SIG-M5 treated with dmso at 0.1 percent for 504 hours (cell line): ENCODE measurements at regions not wholly inside any gene's neighbourhood (a gene's known extent, or its start where the extent isn't known, plus 50 kb on each side); places are given as distances from the start of the nearest gene placed in this dataset.

ENCODE experiments used
- DNase-seq: peaks from one replicate; lab custom pipeline; 2025; ENCODE audit not compliant: unreplicated experiment; lab: John Stamatoyannopoulos, UW

DNA sequence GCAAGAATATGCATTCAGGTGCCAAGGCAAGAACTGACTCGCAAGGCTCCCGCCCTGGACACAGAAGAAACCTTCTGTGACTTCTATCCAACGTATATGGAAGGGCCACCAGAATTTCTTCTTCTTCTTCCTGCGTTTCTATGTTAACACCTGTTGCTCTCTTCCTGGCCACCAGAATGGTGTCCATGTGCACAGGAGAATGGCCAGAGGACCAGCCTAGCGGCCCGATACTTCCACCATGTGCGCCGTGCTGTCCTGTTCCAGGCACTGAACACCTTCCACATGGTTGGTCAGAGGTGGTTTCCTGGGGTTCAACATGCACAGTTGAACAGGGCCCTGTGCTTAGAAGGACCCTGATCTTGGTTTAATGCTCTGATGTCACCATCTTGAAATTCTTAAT is 455.8 kb downstream of the BCL11B start:
- no peak for DNase-seq

DNA sequence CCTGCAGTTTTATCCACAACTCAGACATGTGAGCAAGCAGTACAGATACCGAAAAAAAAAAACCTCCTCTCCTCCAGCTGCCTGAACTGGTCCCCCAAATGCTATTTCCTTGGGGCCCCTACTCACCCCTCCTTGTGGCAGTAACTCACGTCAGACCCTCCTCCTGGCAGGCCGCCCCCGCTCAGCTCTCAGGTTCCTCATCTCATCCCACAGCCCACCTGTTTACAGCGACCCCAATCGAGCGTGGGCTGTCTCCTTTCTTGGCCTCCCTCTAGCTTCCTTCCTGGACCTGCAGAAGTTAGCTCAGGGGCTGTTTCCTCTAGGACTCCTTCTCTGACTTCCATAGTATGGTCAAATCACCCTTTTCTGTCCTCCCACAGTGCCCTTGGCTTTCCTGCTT is 455.3 kb downstream of the BCL11B start:
- DNase-seq = no peak

DNA sequence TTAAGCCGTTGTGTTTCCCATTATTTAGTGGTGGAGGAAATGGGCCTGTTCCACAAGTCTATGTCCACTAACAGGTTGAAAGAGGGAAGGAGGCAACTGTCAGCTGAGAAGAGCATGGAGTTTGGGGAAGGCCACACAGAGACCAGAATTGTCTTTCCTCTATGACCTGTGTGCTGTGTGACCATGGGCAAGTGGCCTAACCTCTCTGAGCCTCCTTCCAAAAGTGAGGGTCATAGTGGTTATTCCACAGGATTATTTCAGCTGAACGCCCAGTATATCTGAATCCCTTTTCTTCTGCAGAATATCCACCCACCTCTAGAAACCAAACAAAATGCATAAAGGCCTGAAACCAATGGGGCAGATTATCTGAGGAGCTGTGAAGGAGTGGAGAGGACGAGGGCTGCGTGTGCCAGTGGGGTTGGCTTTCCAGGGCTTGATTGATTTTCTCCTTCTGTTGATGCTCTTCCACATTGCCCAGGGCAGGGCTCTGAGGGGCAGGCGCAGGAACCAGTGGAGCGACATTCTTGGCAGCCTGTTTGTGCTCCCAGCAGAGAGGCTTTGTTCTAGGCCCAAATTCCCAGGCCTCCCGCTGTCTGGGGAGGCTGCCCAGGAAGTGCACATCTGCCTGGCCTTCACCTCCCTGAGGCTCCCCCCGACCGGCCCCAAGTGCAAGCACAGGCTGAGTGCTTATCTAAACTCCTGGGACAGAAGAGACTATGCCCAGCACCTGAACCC is 452.7 kb downstream of the BCL11B start:
- peak; percentile 40 for DNase-seq

DNA sequence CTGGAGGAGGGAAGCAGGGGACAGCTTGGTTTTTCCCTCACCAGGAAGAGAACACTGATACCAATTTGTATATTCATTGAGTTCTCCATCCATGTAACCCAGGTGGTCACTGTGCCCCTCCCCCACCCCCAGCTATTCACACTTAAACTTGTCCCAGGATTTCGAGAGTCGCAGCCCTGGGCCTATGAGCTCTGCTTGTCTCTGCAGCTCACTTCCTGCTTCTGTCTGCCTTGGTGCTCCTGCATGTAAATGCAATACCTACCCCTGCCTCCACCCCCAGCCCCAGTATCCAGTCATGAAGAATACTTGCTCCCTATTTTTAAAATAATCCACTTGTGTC is 452.2 kb downstream of the BCL11B start:
- DNase-seq = no peak

DNA sequence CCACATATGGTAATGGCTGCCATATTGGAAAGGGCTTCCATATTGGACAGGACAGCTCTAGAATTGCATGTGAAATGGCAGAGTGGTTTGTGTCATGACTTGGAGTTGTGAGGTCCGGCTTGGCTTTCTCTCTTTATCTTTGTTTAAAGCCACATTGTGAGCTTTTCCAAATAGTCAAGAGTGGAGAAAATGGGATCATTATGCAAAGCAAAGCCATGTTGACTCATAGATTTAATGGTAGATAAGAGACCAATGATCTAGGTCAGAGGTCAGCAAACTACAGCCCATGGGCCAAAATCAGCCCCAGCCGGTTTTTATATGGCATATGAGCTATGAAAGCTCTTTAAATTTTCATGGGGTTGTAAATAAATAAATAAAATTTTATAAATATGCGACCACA is 449.1 kb downstream of the BCL11B start:
- no peak for DNase-seq

DNA sequence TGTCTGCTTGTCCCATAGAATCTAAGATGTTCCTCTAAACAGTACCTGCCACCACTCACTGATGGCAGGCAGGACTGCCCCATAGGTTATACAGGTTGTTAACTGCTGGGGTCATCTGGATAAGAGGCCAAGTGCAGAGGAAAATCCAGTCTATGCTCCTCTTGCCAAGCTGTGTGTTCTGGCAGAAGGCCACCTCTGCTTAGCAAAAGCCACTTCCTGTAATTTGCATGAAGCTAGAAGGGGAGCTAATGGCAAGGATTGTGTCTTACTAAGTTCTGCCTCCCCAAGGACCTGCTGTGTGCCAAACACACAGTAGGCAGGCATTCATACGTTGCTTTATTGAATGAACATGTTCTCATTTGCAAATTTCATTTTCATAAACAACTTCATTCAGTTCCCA is 445.4 kb downstream of the BCL11B start:
- no peak for DNase-seq

DNA sequence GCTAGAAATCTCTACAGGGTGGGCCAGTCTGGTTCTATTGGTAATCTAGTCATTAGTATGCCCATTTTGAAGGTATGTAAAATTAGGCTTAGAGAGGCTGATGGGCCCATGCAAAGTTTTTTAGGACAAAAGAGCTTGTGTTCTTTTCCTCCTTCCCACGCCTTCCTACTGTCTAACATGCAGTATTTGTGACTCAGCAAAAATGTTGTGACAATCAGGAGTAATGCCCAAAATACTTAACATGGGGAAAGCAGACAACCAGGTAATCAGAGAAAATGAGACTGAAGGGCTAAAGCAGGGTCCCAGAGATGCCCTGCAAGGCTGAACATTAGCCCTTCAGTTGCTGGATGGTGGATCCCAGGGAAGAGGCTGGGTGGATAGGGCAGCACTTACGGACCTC is 437.9 kb downstream of the BCL11B start:
- DNase-seq = no peak

DNA sequence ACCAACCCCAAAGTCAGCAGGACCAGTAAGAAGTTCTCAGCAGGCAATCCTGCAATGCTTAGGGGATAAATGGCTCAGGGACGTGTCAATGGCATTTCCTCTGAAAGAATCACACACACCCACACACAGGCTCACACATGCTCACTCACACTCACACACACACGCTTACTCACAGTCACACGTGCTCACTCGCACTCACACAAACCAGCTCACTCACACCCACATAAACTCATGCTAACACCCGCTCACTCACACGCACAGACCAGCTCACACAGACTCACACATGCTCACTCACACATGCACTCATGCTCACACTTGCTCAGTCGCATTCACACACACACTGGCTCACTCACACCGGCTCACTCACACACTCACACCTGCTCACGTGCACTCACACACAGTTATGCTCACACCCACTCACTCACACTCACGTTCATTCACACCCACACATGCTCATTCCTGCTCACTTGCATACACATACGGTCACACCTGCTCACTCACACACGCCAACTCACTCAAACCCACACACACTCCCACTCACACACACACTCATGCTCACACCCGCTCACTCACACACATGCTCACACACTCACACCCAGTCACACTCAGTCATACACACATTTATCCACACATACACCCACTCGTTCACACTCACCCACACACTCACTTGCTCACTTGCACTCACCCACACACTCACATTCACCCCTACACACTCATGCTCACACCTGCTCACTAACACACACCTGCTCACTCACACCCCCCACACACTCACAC is 436.8 kb downstream of the BCL11B start:
- no peak for DNase-seq

DNA sequence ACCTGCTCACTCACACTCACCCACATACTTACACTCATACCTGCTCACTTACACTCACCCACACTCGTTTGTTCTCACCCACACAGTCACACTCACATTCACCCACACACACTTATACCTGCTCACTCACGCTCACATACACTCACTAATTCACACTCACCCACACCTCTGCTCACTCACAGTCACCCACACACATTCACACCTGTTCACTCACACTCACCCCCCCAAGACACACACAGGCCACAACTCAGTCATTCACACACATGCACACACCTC is 436.2 kb downstream of the BCL11B start:
- no peak for DNase-seq

DNA sequence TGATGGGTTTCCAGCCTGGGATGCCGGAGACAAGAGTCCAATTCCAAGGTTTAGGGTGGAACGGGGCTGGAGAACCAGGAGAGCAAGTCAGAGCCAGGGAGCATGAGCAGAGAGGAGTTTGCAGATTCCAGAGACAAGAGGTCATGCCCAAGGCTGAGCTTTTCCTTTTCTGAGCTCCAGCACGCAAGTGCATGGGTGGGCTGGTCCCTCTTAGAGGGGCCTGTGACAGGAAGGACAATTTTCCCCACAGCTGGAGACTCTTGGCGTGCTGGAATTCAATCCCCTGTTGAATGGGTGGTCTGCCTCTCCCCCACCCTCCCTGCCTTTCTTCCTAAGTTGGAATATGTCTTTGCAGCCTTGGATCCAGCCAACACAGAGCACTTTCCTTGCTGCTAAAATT is 431.9 kb downstream of the BCL11B start:
- no peak for DNase-seq

DNA sequence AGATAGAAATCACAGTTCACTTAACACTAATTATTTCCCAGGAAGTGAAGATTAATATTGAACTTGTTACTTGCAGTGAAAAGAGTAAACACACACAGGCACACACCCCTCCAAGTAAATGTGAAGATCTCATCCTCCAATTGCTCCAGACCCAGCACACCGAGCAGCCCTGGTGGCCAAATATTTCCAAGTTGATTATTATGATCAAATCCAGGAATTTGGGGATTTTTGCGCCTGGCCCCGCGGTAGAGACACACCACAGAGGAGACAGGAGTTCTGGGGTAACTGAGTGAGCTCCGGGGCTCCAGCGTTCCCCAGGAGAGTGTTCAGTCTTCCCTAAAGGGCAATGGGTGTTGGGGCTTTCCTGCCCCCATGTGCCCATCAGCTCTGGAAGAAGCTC is 431.5 kb downstream of the BCL11B start:
- no peak for DNase-seq

DNA sequence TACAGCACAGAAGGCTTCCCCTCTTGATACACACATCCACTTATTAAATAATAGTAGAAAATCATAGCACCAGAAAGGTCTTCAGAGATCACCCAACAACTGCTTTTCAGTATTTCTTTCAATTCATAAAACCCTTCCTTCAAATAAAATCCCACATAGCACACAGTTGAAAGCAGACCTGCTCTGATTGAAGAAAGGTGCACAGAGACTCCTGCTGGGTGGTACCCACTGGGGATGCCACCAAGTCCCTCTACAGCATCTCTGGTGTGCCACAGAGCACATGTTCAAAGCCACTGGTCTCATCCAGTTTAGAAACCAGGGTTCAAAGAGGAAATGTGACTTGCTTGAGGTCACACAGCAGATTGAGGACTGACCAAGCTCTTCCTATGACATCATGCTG is 427.5 kb downstream of the BCL11B start:
- DNase-seq = no peak

DNA sequence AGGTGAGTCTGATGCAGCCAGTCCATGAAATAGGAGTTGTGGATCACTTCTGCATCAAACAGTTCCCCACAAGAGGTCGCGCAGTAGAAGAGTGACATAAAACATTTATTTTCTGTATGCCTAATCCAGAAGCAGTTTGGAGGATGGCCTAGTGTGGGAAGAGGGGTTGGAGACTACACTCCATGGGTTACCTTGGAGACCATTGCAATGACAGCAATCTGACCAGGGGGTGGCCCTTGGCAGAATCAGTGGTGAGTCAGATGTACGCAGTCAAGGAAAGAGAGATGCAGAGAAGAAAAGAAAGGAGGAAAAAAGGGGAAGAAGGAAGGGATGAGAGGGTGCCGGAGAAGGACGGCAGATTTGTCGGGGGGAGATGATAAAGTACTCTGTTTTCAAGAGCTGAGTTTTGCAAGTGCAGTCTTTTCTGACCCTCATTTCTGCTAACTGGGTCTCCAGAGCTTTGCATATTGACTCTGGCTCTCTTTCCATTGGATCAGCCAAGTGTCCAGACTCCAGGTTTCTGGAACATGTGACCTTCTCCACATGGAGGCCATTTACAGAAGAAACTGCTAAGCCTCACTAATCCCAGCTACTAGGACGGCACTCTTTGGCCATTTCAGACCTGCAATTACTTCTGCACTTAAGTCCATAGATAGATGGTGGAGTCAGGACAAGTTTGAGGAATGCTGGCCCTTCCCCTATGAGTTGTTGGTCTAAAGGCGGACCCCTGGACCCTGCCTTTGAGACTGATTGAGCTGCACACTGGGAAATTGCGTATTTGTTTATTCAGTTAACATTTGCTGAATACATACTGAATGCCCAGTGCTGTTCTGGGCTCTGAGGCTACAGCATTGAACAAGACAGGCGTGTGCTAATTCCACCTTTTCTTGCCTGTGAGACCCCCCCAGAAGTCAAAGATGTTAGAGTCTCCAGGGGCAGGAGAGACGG is 424.2 kb downstream of the BCL11B start:
- no peak for DNase-seq

DNA sequence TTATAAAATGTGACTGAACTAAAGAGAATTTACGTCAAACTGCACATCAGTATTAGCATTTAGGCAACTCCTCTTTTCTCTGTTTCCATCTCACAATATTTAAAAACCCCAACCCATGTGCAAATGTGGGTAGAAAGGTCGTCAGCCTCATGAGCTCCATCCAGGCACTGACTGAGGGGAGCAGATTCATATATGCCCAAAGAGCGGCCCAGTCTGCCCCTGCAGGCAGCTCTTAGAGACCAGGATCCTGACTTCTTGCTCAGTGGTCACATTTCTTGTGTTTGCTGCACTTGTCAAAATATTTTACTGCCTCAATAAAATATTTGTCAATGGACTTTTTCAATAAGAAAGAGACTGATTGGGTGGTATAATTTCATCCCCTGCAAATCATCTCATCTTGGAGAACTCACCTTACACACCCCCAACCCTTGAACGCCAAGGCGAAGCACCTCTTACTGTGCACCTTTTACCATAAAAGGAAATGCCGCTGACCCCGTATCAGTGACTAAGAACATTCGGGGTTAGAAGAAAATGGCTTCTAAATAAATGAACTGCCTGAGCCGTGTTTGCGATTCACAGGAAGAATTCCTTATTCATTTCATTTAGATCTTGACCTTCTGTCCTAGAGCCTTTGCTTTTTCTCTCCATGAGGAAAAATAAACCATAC is 418.8 kb downstream of the BCL11B start:
- DNase-seq = no peak

DNA sequence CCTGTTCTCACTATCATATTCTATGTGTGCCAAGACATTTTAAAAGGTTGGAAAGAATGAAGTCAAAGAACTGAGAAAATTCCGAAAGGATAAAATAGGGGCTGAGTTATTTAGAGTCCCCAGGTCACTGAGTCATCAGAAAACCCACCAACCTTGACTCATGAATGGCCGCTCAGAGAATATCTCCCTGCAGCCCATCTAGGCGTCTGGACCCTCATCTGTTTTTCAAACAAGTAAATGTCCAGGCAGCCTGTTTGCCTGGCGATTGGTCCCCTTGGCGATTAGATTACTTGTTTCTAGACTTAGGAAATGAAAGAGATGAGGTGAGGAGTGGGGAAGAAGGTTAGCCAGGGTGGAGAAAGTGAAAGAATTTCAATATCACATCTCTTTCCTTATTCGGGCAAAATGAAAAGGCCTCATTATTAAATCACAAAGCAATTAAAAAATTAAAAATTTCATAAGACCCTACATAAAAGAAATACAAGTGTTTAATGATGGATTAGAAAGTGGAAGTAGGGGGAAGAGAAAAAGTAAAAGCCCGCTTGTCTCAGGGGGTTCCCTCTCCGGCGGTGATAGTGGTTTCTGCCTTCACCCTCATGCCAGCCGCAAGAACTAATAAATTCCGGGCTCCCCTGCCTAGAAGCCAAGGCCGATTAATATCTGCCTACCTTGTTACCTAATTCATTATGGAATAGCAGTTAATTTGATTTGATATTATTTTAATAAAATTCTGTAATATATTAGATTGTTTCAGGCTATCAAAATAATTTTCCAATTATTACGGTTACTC is 415.9 kb downstream of the BCL11B start:
- DNase-seq = no peak

DNA sequence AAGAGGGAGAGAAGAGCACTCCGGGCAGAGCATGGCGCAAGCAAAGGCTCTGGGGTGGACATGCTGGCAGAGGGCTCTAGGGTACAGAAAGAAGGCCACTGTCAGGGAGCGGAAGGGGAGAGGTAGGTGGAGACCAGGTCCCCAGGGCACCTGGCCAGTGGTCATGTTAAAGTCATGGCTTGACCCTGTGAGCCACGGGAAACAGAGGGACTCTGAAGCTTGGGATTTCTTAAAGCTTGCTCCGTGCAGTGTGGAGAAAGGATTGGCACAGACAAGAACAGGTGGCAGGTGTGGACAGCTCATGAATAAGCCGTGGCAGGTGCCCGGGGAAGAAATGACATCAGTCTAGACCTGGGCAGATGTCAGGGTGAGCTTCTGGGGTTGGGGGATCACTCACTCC is 413.8 kb downstream of the BCL11B start:
- DNase-seq = no peak

DNA sequence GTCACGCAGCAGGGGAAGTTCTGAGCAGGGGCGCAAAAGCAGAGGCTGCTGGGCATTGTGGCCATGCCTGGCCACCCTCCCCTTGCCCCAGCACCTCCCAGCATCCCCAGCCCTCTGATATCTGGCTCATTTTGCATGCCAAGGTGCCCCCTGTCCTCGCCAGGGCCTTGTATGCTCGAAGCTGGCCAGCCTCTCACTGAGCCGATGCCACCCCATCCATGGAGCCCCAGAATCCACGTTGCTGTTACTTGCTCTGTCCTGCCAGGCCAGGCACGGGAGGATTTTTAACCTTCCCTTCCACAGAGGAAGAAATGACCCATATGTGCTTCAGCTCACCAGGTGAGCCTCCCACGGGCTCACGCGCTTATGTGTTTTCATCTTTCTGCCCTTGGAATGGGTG is 413.4 kb downstream of the BCL11B start:
- no peak for DNase-seq

DNA sequence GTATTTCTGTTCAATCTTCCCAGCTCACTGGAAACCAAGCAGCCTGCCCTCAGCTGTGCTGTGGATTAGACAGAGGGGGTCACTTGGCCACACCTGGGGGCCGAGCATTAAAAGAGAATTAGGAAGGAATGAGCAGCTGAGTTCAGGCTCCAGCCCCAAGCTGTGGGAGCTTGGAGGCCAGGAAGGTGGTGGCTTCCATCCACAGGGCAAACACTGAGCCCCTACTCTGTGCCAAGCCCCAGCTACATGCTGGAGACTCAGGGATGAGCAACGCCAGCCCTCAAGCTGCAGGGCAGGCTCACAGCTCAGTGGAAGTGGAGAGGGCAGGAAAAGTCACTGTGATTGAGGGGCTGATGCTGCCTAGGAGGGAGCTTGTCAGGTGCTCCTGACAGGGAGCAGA is 412.7 kb downstream of the BCL11B start:
- DNase-seq = no peak

DNA sequence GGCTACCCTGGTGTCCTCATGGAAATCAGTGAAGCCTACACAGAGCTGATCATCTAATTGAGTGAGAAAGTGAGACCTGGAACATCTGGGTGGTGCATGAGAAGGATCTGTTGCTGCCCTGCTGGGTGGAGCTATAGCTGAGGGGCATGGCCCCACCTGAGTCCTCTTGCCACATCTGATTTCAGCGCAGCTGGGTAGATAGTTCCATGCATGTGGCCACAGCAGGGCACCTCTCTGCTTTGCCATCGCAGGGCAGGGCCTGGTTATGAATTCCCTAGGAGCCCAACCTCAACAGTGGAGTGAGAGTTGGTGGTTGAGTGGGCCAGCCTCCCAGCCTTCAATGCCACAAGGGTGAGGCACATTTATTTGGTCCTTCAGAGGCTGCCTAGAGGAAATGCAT is 407.8 kb downstream of the BCL11B start:
- no peak for DNase-seq

DNA sequence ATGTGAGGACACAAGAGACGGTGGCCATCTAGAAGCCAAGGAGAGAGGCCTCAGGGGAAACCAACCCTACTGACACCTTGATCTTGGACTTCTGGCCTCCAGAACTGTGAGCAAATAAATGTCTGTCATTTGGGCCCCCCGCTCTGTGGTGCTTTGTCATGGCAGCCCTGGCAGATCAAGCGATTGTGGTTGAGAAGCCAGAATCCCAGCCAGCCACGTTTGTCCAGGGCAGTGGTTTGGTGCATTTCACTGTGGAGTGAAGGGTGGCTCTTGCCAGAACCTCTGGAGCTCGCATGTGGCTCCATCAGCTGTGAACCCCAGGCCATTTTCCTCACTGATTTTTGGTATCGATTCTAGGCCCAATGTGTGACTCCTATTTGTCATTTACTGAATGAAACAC is 404.9 kb downstream of the BCL11B start:
- DNase-seq = no peak

DNA sequence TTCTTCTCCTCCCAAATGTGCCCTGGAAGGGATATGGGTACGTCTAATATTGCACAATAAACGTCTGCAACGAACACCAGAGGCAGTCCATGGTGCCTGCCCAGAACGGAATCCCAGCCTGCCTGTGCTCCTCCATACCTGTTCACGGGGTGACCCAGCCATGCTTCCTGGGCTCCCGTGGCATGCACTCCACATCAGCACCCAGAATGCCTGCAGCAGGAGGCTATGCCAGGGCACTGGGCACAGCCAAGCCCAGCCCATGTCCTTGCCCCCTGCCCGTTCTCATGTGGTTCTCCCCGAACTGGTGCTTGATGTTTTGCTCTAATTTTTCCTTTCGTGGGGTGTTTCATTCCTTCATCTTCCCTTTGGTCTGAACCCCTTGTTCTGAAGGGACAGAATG is 404.3 kb downstream of the BCL11B start:
- DNase-seq = no peak
